Left renal pelvis (tissue), 4 donors: ENCODE measurements at regions not wholly inside any gene's neighbourhood (a gene's known extent, or its start where the extent isn't known, plus 50 kb on each side); places are given as distances from the start of the nearest gene placed in this dataset.

Experiments used
- DNase-seq, 4 donors: peaks; one replicate each; pipeline ENCODE4 v3.0.0-alpha.2; 2013; ENCODE audit warnings: low read depth in 4 of 4, low spot score in 3 of 4

- no peak for DNase-seq
Observed at GRCh38 chr3:27593173-27593572, 109.0 kb upstream of the SLC4A7 start.

GRCh38 chr3:27591312-27592210 lies 107.4 kb upstream of the SLC4A7 start:
- DNase-seq = no peak

GRCh38 chr3:27590437-27591298 lies 106.5 kb upstream of the SLC4A7 start:
- DNase-seq = no peak

- DNase-seq = no peak
Observed at GRCh38 chr3:27589795-27590194, 105.6 kb upstream of the SLC4A7 start.

GRCh38 chr3:27585429-27585828 lies 101.2 kb upstream of the SLC4A7 start:
- no peak for DNase-seq

GRCh38 chr3:27584874-27585273 lies 100.7 kb upstream of the SLC4A7 start:
- no peak for DNase-seq

- no peak for DNase-seq
Observed at GRCh38 chr3:27581852-27582251, 97.7 kb upstream of the SLC4A7 start.

- no peak for DNase-seq
Observed at GRCh38 chr3:27578032-27578431, 93.8 kb upstream of the SLC4A7 start.

GRCh38 chr3:27577504-27577903 lies 93.3 kb upstream of the SLC4A7 start:
- DNase-seq = no peak

GRCh38 chr3:27576171-27576570 lies 92.0 kb upstream of the SLC4A7 start:
- DNase-seq = no peak

- DNase-seq = no peak
Observed at GRCh38 chr3:27575499-27575898, 91.3 kb upstream of the SLC4A7 start.

GRCh38 chr3:27574438-27574795 lies 90.2 kb upstream of the SLC4A7 start:
- DNase-seq = no peak

- no peak for DNase-seq
Observed at GRCh38 chr3:27573780-27574437, 89.7 kb upstream of the SLC4A7 start.

- no peak for DNase-seq
Observed at GRCh38 chr3:27573138-27573537, 89.0 kb upstream of the SLC4A7 start.

- no peak for DNase-seq
Observed at GRCh38 chr3:27571345-27571744, 87.2 kb upstream of the SLC4A7 start.

GRCh38 chr3:27570421-27571106 lies 86.4 kb upstream of the SLC4A7 start:
- DNase-seq = no peak

- DNase-seq = no peak
Observed at GRCh38 chr3:27568393-27568792, 84.2 kb upstream of the SLC4A7 start.

GRCh38 chr3:27567251-27567650 lies 83.1 kb upstream of the SLC4A7 start:
- DNase-seq = no peak

GRCh38 chr3:27565201-27565852 lies 81.1 kb upstream of the SLC4A7 start:
- DNase-seq = no peak

GRCh38 chr3:27561576-27561975 lies 77.4 kb upstream of the SLC4A7 start:
- DNase-seq = no peak
